ENCODE measurements at regions not wholly inside any gene's neighbourhood (a gene's known extent, or its start where the extent isn't known, plus 50 kb on each side); places are given as distances from the start of the nearest gene placed in this dataset.

DNA sequence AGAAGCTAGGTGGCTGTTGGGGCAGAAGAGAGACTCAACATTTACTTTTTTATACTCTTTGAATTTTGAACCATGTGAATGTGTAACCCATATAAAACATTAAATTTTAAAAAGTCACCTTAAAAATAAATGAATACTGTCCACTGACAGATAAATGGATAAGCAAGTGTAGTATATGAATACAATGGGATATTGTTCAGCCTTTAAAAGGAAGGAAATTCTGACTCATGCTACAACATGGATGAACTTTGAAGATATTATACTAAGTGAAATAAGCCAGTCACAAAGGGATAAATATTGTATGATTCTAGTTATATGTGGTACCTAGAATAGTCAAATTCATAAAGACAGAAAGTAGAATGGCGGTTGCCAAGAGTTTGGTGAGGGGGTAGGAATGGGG is 113.9 kb downstream of the TMEM174 start:
- DNase-seq: no peak

DNA sequence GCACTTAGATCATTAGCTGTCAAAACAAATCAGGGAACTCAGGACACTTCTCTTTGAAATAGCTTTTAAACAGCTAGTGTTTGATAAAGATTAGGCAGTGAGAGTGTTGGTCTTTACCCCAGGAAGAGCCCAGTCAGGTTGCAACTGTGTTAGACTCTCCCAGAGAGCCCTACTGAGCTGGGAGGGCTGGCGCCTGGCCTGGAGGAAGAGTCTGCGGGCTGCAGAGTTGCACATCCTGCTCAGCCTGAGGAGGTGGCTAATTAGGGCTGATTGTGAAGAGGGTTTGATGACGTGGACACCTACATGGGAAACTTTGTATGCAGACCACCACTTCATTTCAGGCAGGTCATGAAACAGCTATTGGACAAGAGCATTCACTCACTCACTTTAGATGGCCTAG is 112.0 kb downstream of the TMEM174 start:
- DNase-seq: no peak

DNA sequence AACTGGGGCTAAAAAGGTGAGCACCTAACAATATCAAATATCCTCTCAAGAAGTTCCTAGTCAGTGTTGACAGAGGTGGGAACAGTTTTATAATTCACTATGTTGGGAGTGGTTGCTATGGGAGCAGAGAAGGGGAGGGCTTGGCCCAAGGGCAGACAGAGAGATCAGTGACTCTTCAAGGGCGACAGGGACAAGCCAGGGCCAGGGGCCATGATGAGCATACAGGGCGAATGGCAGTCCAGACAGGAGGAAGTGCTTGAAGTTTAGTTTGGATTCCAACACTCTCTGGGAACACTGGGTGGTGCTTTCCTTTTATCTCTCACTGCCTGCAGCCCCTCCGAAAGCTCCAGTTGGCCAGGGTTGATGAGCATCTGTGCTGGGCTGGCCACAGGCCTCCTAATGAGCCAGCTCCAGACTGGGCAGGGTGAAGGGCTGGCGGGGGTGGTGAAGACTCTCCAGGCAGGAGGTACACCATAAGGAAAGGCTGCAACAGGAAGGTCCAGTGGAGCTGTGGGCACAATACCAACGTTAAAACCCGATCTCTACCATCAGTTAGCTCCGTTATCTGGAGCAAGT is 111.3 kb downstream of the TMEM174 start:
- DNase-seq: no peak

DNA sequence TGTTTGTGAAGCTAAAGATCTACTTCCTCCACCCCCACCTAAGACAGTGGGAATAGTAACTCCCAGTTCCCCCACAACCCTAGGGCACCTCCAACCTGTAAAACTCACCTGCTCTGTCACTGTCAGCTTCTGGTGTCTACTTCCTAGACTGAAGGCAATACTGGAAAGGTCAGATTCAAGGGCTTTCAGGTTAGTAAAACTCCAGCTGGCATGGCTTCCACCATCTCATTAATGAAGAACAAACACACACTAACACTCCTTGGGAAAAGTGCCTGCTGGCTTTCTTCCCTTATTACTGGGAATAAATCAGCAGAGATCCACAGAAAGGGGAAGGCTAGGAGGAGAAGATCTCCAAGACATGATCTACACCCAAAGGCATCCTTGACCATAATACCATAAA is 109.9 kb downstream of the TMEM174 start:
- DNase-seq: no peak

DNA sequence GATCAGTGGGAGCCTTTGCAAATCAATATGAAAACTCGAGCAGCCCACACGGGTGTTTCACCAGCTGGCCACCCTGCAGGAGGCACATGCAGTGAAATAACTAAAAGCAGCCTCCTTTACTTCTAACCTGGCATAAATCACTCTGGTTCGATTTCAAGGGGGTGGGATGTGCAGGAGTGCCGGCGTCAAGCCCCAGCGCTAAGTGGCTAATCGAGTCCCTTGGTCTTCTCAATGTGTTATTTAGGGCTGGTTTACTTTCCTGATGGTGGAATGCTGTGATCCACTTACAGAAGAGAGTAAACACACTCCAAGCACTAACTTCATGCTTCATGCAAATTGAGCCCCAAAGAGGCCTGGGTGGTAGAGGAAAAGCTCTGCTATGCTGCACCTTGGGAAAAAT is 109.4 kb downstream of the TMEM174 start:
- DNase-seq: no peak

DNA sequence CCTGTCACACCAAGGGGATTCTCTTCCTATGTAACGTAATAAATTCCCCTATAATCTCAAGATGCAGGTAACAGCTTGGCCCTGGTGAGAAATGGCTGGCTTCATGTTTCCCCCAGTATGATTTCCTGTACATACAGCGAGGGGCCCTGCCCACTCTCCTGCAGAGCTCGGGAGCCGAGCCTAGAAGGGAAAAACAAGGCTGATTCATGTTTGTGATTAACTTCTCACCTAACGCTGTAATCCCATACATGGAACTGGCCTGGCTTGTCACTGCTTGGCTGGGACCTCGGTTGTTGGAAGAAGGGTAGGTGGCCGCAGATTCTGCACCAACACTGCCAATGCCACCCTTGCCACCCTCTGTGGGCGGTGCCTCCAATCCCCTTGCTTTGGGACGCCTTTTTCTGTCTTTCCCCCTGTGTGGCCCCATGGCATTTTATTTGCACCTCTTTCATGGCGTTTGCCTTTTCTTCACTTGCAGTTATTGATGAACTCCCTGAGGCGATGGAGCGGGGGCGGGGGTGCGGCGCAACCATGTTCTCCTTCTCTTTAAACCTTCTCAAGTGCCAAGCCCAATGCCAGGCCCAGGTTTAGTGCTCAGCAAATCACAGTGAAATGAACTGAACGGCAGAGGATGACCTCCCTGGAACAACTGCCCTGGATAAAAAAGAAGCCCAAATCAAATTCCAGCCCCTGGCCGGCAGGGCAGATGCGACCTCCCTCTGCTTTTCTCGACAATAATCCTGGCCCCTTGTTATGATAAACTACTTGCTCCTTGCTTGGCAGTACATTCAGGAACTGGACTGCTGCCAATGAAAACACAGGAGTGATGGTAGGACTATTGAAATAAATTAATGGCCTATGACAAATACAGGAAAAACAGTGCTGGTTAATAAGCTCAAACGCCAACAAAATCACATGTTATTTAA is 108.1 kb downstream of the TMEM174 start:
- DNase-seq: peak; percentile 29

DNA sequence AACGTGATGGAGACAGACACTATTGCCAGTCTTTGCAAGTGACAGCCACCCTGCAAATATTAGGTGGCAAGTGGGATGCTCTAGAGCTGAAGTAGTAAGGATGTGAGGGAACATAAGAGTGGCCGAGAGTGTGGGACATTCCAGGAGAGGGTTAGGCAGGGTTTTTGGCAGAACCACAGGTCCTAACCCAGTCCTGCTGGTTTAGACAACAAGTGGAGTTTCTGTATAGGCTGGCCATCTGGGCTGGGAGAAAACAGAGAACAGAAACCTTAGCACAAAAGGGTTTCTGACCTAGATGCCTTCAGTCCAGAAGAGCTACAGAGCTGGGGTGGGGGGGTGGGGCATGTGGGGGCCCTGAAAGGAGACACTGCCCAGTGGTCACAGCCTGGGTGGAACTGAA is 107.4 kb downstream of the TMEM174 start:
- no peak for DNase-seq

DNA sequence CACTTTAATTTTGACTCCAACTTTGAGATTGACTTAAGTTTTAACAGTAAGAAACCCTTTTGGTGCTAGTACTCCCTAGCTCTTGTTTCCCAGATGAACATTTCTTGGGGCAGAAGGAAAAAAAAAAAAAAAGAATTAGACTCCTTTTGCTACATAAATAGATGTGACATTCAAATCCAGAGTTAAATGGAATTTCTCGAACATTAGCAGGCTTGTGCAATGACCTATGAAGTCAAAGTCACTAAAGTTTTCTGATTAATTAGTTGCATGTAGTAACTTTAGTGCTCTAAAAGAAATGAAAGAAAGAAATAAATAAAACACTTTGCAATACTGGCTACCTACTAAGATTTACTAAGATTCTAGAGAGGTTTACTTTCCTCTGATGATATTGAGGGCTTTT is 106.8 kb downstream of the TMEM174 start:
- DNase-seq: no peak

DNA sequence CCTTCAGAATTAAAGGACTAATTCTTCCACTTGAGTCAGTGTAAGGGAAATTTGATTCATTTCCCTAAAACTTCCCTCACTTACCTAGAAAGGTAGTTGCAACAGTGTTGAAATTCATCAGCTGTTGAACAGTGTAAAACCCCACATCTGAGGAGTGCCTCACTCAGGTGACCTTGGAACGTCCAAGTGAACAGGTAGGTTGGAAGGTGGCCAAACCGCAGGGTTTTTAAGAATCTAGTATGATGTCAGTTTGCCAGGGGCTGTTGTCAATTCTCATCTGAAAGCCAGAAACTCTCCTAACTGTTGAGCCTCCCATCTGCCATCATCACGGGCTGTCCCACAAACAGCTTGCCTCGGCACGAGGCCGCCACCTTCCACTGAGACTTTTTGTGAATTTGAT is 105.7 kb downstream of the TMEM174 start:
- no peak for DNase-seq

DNA sequence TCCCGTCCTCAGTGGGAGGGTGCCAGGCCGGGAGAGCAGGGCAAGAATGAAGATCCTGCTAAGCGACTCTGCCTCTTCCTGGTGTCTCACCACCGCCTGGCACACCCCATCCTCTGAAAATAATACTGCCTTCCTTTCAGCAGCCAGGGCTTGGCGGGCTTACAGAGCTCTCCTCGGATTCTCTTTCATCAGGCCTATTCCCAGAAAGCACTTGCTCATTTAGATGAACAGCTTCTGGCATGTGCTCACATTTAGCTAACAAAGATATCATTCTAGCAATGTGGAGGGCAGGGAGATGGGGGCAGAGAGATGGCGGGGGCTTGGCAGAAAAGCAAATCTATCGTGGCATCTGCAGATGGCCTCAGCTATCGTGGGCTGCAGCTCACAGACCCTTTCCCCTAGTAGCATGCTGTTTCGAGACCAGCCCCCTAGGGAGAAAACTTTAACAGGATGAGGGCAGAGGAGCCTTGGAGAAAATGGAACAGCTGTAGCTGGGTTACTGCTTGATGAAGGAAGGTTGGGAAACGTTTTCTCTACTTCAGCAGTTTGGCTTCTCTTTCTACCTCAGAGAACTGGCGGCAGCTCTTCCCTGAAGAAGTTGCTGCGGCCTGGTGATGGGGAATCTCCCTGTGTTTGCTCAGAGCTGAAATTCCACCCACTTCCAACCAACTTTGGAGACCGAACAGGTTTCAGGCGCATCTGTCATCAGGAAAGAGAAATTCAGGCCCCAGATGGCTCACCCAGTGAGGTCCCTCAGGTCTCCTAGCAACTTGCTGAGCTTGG is 102.1 kb downstream of the TMEM174 start:
- DNase-seq: peak; percentile 61

DNA sequence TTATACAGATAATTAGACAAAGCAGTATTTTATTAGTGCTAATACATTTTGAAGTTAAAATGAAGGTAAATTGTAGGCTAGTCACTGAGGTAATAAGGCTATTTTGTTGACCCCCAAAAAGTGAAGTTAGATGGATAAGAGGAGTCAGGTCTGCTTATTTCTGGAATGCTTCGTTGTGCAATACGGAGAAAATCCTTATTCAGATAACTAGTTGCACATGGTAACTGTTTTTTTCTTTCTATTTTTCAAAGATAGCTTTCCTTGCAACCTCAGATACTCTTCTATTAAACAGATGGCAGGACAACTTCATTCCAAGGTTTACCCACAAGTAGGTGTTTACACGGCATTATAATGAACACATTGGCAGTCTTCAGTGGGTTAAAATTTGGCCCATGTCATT is 101.1 kb downstream of the TMEM174 start:
- DNase-seq: no peak

DNA sequence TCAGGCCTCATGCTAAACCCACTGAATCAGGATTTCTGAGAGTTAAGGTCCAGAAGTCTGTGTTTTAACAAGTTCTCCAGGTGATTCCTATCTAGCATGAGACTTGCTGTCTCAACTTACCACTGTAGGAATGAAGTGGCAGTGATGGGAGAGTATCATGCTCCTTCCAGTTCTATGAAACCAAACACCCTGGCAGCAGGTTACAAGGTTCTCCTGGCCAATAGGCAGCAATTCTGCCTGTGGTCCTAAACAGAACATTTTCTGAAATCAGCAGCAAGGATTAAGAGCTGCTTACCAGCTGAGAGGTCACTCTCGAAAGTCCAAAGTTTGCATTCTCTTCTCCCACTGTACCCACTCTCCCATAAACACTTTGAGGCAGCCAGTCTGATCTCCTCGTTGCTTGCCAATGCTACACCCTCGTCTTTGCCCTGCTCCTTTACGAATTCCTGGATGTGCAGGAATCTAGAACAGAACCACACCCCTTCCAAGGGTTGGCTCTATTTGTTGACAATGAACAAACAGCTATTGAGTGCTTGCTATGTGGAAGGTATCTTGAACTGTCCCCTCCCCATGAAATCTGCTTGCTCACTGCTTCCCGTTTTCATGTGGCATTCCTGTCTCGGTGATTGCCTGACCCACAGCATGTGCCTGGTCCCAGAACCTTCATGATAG is 100.5 kb downstream of the TMEM174 start:
- no peak for DNase-seq

DNA sequence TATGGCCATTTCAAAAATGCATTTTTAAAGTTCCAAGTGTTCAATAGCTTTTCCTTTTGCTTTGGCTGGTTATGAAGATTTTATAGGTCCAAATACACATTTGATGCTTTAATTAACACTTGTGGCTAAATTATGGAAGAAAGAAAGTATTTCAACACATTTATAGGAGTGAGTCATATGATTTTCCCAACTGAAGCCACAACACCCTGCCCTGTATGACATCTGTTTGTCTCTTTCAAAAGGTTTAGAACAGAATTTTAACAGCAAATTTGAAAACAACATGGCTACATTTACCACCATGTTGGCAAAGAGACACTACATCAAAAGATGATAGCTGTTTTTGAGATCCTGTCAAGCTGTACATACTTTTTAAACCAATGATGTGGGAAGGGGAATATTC is 99.4 kb downstream of the TMEM174 start:
- DNase-seq: no peak

DNA sequence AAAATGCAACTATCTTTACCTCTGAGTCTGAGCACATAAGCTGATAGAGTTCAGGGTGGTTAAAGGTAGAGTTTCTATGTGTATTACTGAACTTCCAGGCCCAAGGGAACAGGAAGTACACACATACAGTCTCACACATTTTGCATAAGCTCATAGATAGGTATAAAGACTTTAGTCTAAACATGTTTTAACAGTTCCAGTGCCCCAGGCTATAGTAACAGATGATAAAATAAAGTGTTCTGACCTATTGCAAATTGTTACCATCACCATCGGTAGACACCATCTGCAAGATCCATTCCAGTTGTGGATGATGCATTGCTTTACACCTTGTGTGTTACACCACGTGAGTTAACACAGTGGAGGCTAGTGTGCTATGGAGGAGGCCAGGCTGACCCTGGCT is 95.8 kb downstream of the TMEM174 start:
- DNase-seq: no peak

DNA sequence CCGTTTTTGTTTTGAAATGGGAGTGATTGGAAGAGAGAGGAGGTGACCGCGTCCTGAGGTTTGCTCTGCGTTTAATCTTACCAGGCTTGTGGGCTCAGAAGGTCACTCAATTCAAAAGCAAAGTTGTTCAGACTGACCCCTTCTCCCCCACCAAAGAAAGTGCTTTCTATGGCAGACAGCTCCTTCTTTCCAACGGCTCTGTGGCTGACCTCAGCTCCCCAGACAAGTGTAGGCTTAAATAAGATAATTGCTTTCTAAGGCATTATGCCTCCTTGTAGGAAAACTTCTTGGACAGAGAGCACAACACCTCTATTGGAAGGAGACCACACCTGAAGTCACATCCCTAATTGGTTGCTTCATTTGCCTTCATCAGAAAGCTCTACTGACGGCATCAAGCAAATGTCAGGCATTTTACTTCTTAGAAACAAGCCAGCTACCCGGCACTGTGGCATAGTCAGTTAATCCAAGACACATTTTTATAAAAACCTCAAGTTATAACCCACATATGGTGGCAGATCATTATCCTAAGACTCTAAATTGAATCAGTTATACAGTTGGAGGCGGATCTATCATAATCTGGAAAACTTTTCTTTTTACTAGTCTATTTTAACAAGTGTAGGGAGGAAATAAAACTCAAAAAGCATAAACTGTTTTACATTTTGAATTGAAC is 94.9 kb downstream of the TMEM174 start:
- no peak for DNase-seq

DNA sequence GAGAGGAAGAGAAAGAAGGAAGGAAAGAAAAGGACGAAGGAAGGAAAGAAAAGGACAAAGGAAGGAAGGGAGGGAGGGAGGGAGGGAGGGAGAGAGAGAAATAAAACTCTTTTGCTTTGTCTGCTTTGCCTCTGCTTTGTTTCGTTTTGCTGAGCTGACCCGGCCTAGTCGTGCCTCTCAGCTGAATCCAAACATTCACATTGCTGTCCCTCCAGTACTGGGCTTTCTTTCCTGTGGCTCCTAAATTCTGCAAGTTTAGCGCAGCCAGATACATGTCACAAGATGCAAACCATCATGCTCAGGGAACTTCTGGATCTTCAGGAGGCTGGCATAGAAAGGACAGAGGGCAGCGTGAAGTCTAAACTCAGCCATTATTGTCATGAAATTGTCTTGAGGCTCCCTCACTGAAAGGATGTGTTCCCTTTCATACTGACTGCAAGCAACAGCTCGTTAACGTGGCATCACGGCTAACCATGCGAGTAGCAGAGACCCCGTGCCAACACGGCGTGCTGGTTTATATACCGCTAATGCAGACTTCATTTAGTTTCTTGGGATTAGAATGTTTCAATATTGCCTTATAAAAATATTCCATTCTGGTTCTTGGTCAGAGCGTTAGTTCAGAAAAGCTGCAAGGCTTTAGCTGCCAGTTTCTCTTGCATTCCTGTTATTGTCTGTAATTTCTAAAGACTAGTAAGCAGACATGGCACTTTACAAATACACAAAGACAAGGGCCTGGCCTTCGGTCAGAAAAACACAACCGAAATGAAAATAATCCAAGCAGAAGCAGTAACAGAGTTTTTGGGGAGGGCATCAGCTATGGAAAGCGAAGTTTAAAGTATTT is 94.2 kb downstream of the TMEM174 start:
- DNase-seq: no peak

DNA sequence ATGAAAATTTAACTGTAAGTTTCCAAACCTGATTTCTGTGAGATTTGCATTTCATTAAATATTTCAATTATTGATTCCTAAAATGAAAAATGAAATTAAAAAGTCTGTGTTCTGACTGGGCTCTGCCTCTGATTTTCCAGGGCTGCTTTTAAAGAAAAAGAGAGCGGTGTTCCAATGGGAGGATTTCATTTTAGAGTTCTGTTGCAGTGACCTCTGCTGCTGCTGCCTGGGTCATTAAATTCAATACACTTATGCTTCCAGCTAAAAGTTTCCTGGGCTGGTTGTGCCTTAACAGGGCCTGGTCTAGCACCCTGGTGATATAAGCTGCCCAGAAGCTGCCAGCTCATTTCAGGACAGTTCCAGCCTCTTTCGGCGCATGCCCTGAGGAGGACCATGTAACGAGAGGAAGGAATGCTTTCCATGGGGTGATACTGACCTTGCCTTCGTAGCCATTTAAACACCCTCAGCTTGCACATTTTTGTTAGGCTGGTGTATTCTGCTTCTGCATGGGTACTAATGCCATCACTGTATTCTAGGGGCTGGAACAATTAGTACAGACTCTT is 93.3 kb downstream of the TMEM174 start:
- DNase-seq: no peak

DNA sequence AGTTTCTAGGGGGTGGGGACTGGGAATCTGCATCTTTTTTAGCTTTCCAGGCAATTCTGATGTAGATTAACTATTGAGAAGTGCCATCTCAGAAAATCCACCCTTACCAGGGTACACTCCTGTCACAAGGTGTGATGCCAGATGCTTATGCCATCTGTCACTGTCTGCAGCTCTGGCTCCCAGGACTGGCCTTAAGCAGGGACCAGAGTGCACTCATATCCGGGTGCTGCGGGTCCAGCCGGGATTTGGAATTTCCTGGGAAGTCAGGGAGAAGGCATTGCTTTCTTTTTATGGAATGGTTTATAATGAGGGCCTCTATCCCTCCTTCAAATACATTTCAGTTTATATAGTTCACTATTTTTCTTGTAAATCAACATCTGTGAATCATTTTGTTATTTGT is 92.6 kb downstream of the TMEM174 start:
- peak; percentile 75 for DNase-seq

DNA sequence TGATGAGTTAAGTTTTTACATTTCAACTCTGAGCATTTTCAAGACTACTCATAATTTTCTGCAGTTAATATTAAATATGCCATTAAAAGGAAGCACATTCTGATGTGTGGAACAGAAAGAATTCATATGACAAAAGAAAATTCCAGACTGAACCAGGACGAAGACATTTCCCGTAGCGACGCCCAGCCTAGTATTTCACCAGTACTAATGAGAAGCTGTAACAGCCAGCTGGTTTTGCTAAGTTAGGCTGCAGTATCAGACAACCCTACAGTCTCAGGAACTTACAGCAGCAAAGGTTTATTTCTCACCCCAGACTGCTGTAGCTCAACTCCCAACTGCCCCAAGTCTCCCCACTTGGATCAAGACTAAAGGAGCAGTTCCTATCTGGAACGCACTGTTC is 91.6 kb downstream of the TMEM174 start:
- no peak for DNase-seq

DNA sequence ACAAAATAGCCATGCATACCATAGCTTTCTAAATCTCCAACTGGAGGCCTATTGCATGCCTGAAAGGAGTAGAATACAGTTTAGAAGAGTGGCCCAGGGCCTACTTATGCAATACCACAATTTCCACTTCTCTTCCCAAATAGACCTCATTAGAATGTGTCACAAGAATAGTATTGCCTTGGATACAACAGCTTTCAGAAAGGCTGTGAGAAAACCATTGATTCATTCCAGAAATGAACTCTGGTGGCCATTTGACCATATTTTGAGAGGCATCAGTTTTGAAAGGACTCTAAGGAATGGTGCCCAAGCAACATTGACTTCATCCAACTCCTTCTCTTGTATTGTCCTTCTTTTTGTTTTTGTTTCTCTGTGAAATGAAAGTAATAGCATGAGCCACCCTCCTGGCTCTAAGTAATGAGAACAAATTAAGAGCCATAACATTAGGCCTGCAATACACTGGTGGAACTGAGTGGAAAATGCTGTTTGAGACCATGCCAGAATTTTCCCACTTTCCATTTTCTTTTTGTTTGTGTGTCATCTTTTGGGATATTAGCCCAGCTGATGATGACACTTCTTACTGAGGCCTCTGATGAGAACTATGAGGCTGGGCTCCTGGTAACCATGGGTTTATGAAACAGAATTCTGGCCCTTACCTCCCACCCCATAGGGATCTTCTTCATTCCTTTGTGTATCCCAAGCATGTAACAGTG is 90.2 kb downstream of the TMEM174 start:
- no peak for DNase-seq

DNA sequence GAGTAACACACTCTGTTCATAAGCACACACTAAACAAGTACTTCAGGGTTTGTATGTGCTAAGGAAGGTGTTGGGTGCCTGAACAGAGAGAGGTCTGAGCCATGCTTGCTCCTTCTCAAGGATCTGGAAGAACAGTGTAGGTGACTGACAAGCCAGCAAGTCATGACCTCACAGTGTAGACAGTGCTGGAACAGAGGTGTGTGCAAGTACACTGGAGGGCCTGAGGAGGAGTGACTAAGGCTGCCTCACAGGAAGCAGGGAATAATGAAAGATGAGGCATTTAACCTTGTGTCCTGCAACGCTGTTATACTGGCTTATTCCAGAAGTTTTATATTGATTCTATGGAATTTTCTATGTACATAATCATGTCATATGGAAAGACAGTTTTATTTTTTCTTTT is 83.9 kb downstream of the TMEM174 start:
- DNase-seq: no peak
